Neutrophil (primary cell): ENCODE measurements at regions not wholly inside any gene's neighbourhood (a gene's known extent, or its start where the extent isn't known, plus 50 kb on each side); places are given as distances from the start of the nearest gene placed in this dataset.

Experiments used
- H3K27ac ChIP-seq: fragments of 200-600 bp; sonication (generic); 2 replicates; pipeline ENCODE4 v1.5.1; 2016; ENCODE audit warnings: mild to moderate bottlenecking, moderate library complexity
- H3K27me3 ChIP-seq: fragments of 200-600 bp; sonication (generic); 2 replicates; pipeline ENCODE4 v1.6.0; 2016; ENCODE audit warnings: mild to moderate bottlenecking
- H3K36me3 ChIP-seq: fragments of 200-600 bp; sonication (generic); 2 replicates; pipeline ENCODE4 v1.5.1; 2017
- H3K4me1 ChIP-seq, 2 experiments: fragments of 200-600 bp in 1 of 2; sonication (generic) in 1 of 2; 1 replicate in 1 of 2; 2 replicates in 1 of 2; pipeline versions ENCODE4 v1.5.1 to v1.6.1; 2013 to 2016; ENCODE audit warnings: low read depth in 1 of 2, low read length in 1 of 2, mild to moderate bottlenecking in 1 of 2, moderate library complexity in 1 of 2; ENCODE audit not compliant: control insufficient read depth in 1 of 2, insufficient read depth in 1 of 2
- H3K4me3 ChIP-seq, 2 experiments: fragments of 200-600 bp in 1 of 2; sonication (generic) in 1 of 2; 1 replicate in 1 of 2; 2 replicates in 1 of 2; pipeline ENCODE4 v1.5.1; 2013 to 2016; ENCODE audit warnings: low read depth in 1 of 2, low read length in 1 of 2, mild to moderate bottlenecking in 1 of 2, moderate library complexity in 1 of 2
- H3K9me3 ChIP-seq: fragments of 200-600 bp; sonication (generic); 2 replicates; pipeline ENCODE4 v1.5.1; 2016
- TF ChIP-seq, protein P1 (sequence below): fragments of 200-600 bp; sonication (generic); IDR thresholded peaks from 2 replicates; pipeline ENCODE4 v1.5.1; 2016; ENCODE audit warnings: antibody characterized with exemption

DNA sequence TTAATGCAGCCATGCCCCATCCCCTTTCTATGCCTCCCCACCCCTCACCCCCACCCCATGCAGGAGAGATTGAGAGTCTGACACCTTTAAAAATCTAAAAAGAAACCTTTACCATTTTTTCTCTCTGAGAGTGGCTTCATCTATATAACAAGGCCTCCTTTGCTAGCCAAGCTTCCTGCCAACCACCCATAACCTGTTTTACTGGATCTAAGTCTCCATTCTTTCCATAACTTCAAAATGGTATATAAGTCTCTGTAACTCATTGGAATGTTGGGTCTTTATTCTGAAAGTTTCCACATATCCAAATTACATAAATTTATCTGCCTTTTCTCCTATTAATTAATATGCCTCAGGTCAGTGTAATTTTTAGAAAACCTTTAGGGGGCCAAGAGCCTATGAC, 1174.0 kb downstream of the MAT2B start:
- H3K36me3 ChIP-seq: no peaks in the 10 kb centered on the region
- no peaks in the 10 kb centered on the region for H3K27me3 ChIP-seq
- H3K27ac ChIP-seq: no peak overlapping the region
- H3K9me3 ChIP-seq: no peaks in the 10 kb centered on the region
- TF ChIP-seq, protein P1, sequence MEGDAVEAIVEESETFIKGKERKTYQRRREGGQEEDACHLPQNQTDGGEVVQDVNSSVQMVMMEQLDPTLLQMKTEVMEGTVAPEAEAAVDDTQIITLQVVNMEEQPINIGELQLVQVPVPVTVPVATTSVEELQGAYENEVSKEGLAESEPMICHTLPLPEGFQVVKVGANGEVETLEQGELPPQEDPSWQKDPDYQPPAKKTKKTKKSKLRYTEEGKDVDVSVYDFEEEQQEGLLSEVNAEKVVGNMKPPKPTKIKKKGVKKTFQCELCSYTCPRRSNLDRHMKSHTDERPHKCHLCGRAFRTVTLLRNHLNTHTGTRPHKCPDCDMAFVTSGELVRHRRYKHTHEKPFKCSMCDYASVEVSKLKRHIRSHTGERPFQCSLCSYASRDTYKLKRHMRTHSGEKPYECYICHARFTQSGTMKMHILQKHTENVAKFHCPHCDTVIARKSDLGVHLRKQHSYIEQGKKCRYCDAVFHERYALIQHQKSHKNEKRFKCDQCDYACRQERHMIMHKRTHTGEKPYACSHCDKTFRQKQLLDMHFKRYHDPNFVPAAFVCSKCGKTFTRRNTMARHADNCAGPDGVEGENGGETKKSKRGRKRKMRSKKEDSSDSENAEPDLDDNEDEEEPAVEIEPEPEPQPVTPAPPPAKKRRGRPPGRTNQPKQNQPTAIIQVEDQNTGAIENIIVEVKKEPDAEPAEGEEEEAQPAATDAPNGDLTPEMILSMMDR: no peak
- H3K4me3 ChIP-seq: no peak overlapping the region
- H3K4me1 ChIP-seq: no peaks in the 10 kb centered on the region

DNA sequence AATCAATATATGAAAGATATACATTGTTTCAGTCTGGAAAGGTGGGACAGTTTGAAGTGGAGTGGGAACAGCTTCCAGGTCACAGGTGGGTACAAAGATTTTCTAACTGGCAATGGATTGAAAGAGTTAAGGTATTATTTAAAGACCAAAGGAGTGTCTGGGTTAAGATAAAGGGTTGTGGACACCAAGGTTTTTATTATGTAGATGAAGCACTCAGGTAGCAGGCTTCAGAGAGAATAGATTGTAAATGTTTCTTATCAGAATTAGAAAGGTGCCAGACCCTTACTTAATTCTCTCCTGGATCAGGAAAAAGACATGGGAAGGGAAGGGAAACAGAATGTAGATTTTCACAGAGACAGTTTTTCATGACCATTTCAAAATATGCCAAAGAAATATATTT, 1174.8 kb downstream of the MAT2B start:
- Histone ChIP-seq H3K36me3 (no peaks in the 10 kb centered on the region), H3K27ac (no peak overlapping the region), H3K27me3 (no peaks in the 10 kb centered on the region), H3K4me1 (no peaks in the 10 kb centered on the region), H3K9me3 (no peaks in the 10 kb centered on the region), H3K4me3 (no peak overlapping the region)
- TF ChIP-seq, protein P1: no peak

DNA sequence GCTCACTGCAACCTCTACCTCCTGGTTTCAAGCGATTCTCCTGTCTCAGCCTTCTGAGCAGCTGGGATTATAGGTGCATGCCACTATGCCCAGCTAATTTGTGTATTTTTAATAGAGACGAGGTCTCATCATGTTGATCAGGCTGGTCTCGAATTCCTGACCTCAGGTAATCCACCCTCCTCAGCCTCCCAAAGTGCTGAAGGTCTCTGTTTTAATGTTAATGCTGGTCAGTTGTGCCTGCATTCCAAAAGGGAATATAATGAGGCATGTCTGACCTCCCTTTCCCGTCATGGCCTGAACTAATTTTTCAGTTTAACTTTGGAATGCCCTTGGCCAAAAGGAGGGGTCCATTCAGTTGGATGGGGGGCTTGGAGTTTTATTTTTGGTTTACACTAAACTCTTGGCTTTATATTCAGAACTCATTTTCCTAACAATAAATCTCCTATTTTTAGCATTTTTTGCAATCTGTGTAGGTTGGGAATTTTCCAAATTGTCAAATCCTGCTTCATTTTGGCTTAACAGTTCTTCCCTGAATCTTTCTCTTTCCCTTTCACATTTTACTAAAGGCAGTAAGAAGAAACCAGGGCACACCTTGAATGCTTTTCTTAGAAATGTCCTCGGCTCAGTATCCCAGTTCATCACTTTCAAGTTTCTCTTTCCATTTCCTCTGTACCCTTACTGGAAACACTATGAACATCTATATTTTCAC, 1175.5 kb downstream of the MAT2B start:
- H3K9me3 ChIP-seq: no peaks in the 10 kb centered on the region
- H3K4me3 ChIP-seq: no peak overlapping the region
- H3K36me3 ChIP-seq: no peaks in the 10 kb centered on the region
- H3K27me3 ChIP-seq: no peaks in the 10 kb centered on the region
- H3K4me1 ChIP-seq: no peaks in the 10 kb centered on the region
- TF ChIP-seq, protein P1: no peak
- no peak overlapping the region for H3K27ac ChIP-seq

DNA sequence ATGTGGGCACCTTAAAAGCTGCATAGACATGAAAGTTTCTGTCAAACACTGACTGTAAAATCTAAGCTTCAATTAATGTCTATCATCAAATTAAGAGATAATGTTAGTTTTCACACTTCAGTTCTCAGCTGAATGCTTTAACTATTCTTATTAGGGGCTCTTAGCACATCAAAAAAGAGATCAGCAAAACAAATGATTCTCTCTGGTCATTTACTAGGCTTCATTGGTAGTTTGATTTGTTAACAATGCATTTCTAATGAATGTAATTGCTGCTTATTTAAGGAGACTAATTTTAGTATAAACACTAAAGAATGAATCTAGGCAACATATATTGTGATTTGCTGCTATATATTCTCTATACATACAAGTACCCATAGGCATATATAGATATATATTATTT, 1182.0 kb downstream of the MAT2B start:
- no peaks in the 10 kb centered on the region for H3K36me3 ChIP-seq
- H3K27me3 ChIP-seq: no peaks in the 10 kb centered on the region
- no peak overlapping the region for H3K4me3 ChIP-seq
- no peak overlapping the region for H3K27ac ChIP-seq
- H3K4me1 ChIP-seq: no peaks in the 10 kb centered on the region
- TF ChIP-seq, protein P1: no peak
- H3K9me3 ChIP-seq: no peaks in the 10 kb centered on the region

DNA sequence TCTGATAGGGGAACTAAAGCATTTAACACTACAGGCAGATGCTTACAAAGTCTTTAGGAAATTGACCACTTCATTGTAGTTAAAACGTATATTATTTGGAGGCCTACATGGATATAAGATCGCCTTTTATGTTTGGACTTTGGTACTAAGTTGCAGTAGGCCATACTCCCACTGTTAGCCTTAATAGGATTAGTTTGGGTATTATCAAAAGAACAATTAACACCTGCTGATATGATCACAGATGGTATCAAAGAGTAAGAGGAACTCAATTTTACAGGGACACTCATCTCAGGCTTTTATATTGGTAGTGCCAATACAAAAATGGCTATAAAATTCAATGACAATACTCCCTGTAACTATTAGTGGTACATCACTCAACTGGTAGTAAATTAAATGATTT, 1183.0 kb downstream of the MAT2B start:
- Histone ChIP-seq H3K36me3 (no peaks in the 10 kb centered on the region), H3K27ac (no peak overlapping the region), H3K4me3 (no peak overlapping the region), H3K9me3 (no peaks in the 10 kb centered on the region), H3K4me1 (no peaks in the 10 kb centered on the region), H3K27me3 (no peaks in the 10 kb centered on the region)
- TF ChIP-seq, protein P1: no peak
